ENCODE measurements at regions not wholly inside any gene's neighbourhood (a gene's known extent, or its start where the extent isn't known, plus 50 kb on each side); places are given as distances from the start of the nearest gene placed in this dataset.

- Histone ChIP-seq H2AFZ (ENCODE audit: low read length) (no peak overlapping the region), H3K4me1 (ENCODE audit: control insufficient read depth, extremely low read depth, insufficient read depth, low read length) (no peaks in the 10 kb centered on the region), H3K79me2 (ENCODE audit: control insufficient read depth, insufficient read depth, low read length) (no peaks in the 10 kb centered on the region), H3K27me3 (ENCODE audit: control insufficient read depth, insufficient read depth, low read length) (no peaks in the 10 kb centered on the region), H3K4me3 (replicated peaks in 1 of 4; ENCODE audit: control extremely low read depth in 1 of 4, insufficient read depth in 1 of 4, low read depth in 3 of 4, low read length in 4 of 4) (no peak overlapping the region), H3K9me3 (ENCODE audit: control insufficient read depth, insufficient read depth, low read depth, low read length) (no peaks in the 10 kb centered on the region), H4K20me1 (ENCODE audit: control insufficient read depth, extremely low read depth, insufficient read depth, low read length) (no peaks in the 10 kb centered on the region), H3K4me2 (ENCODE audit: extremely low read depth, insufficient read depth, low read length) (no peak overlapping the region), H3K27ac (ENCODE audit: insufficient read depth, low read length) (no peak overlapping the region), H3K9ac (ENCODE audit: insufficient read depth, low read length) (no peak overlapping the region), H3K36me3 (ENCODE audit: control insufficient read depth, insufficient read depth, low read length) (no peaks in the 10 kb centered on the region)
- TF ChIP-seq EZH2 (IDR thresholded peaks at IDR 0.05; ENCODE audit: low read length, missing control alignments), result no peak
- TF ChIP-seq, protein P1, sequence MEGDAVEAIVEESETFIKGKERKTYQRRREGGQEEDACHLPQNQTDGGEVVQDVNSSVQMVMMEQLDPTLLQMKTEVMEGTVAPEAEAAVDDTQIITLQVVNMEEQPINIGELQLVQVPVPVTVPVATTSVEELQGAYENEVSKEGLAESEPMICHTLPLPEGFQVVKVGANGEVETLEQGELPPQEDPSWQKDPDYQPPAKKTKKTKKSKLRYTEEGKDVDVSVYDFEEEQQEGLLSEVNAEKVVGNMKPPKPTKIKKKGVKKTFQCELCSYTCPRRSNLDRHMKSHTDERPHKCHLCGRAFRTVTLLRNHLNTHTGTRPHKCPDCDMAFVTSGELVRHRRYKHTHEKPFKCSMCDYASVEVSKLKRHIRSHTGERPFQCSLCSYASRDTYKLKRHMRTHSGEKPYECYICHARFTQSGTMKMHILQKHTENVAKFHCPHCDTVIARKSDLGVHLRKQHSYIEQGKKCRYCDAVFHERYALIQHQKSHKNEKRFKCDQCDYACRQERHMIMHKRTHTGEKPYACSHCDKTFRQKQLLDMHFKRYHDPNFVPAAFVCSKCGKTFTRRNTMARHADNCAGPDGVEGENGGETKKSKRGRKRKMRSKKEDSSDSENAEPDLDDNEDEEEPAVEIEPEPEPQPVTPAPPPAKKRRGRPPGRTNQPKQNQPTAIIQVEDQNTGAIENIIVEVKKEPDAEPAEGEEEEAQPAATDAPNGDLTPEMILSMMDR (conservative IDR thresholded peaks at IDR 0.05 in 1 of 2, IDR thresholded peaks at IDR 0.05 in 1 of 2; ENCODE audit: low read depth in 1 of 2, low read length in 2 of 2), result no peak
- DNase-seq (ENCODE audit: low read depth in 2 of 2), result peak; percentile 87 to 91
Observed at GRCh38 chrX:22686138-22686541, 313.6 kb upstream of the DDX53 start.

- Histone ChIP-seq H3K79me2 (ENCODE audit: control insufficient read depth, insufficient read depth, low read length) (no peaks in the 10 kb centered on the region), H2AFZ (ENCODE audit: low read length) (no peak overlapping the region), H4K20me1 (ENCODE audit: control insufficient read depth, extremely low read depth, insufficient read depth, low read length) (no peaks in the 10 kb centered on the region), H3K4me1 (ENCODE audit: control insufficient read depth, extremely low read depth, insufficient read depth, low read length) (no peaks in the 10 kb centered on the region), H3K27ac (ENCODE audit: insufficient read depth, low read length) (no peak overlapping the region), H3K27me3 (ENCODE audit: control insufficient read depth, insufficient read depth, low read length) (no peaks in the 10 kb centered on the region), H3K36me3 (ENCODE audit: control insufficient read depth, insufficient read depth, low read length) (no peaks in the 10 kb centered on the region), H3K9ac (ENCODE audit: insufficient read depth, low read length) (no peak overlapping the region), H3K9me3 (ENCODE audit: control insufficient read depth, insufficient read depth, low read depth, low read length) (no peaks in the 10 kb centered on the region), H3K4me3 (replicated peaks in 1 of 4; ENCODE audit: control extremely low read depth in 1 of 4, insufficient read depth in 1 of 4, low read depth in 3 of 4, low read length in 4 of 4) (no peak overlapping the region), H3K4me2 (ENCODE audit: extremely low read depth, insufficient read depth, low read length) (no peak overlapping the region)
- TF ChIP-seq, protein P1 (conservative IDR thresholded peaks at IDR 0.05 in 1 of 2, IDR thresholded peaks at IDR 0.05 in 1 of 2; ENCODE audit: low read depth in 1 of 2, low read length in 2 of 2), result no peak
- no peak for TF ChIP-seq EZH2 (IDR thresholded peaks at IDR 0.05; ENCODE audit: low read length, missing control alignments)
- DNase-seq (ENCODE audit: low read depth in 2 of 2), result peak in 1 of 2 donors; percentile 41
Observed at GRCh38 chrX:22689290-22689689, 310.5 kb upstream of the DDX53 start.

- no peak overlapping the region for H3K9ac ChIP-seq (ENCODE audit: insufficient read depth, low read length)
- no peak overlapping the region for H3K27ac ChIP-seq (ENCODE audit: insufficient read depth, low read length)
- no peak overlapping the region for H3K4me2 ChIP-seq (ENCODE audit: extremely low read depth, insufficient read depth, low read length)
- H2AFZ ChIP-seq (ENCODE audit: low read length), result no peak overlapping the region
- H3K4me1 ChIP-seq (ENCODE audit: control insufficient read depth, extremely low read depth, insufficient read depth, low read length), result no peaks in the 10 kb centered on the region
- H4K20me1 ChIP-seq (ENCODE audit: control insufficient read depth, extremely low read depth, insufficient read depth, low read length), result no peaks in the 10 kb centered on the region
- no peaks in the 10 kb centered on the region for H3K9me3 ChIP-seq (ENCODE audit: control insufficient read depth, insufficient read depth, low read depth, low read length)
- H3K27me3 ChIP-seq (ENCODE audit: control insufficient read depth, insufficient read depth, low read length), result no peaks in the 10 kb centered on the region
- H3K4me3 ChIP-seq (replicated peaks in 1 of 4; ENCODE audit: control extremely low read depth in 1 of 4, insufficient read depth in 1 of 4, low read depth in 3 of 4, low read length in 4 of 4), result no peak overlapping the region
- DNase-seq (ENCODE audit: low read depth in 2 of 2), result peak in 1 of 2 donors; percentile 80
- H3K79me2 ChIP-seq (ENCODE audit: control insufficient read depth, insufficient read depth, low read length), result no peaks in the 10 kb centered on the region
- no peaks in the 10 kb centered on the region for H3K36me3 ChIP-seq (ENCODE audit: control insufficient read depth, insufficient read depth, low read length)
- no peak for TF ChIP-seq EZH2 (IDR thresholded peaks at IDR 0.05; ENCODE audit: low read length, missing control alignments)
- TF ChIP-seq, protein P1 (conservative IDR thresholded peaks at IDR 0.05 in 1 of 2, IDR thresholded peaks at IDR 0.05 in 1 of 2; ENCODE audit: low read depth in 1 of 2, low read length in 2 of 2), result no peak
Observed at GRCh38 chrX:22690116-22690515, 309.6 kb upstream of the DDX53 start.

Data from fibroblast of lung (primary cell).